Gastrocnemius medialis (tissue), 4 donors: ENCODE measurements at regions not wholly inside any gene's neighbourhood (a gene's known extent, or its start where the extent isn't known, plus 50 kb on each side); places are given as distances from the start of the nearest gene placed in this dataset.

Source experiments
- CTCF ChIP-seq, 5 experiments: fragments of 450-650 bp in 3 of 5; fragments of 200-600 bp in 2 of 5; sonication (generic) in 2 of 5; IDR thresholded peaks in 4 of 5; conservative IDR thresholded peaks in 1 of 5; 1 replicate in 4 of 5; 2 replicates in 1 of 5; pipeline ENCODE4 v1.5.1; 2016 to 2019; ENCODE audit warnings: antibody characterized with exemption in 5 of 5, mild to moderate bottlenecking in 3 of 5, moderate library complexity in 3 of 5
- POLR2A ChIP-seq, 2 donors: fragments of 450-650 bp; IDR thresholded peaks; one replicate each; pipeline ENCODE4 v1.6.1; 2017; ENCODE audit warnings: antibody characterized with exemption in 2 of 2, mild to moderate bottlenecking in 2 of 2, moderate library complexity in 2 of 2

- TF ChIP-seq POLR2A (IDR thresholded peaks at IDR 0.05) (no peak), CTCF (IDR thresholded peaks at IDR 0.05 in 4 of 5, conservative IDR thresholded peaks at IDR 0.05 in 1 of 5) (no peak)
These were observed 688.6 kb downstream of the GALC start for GRCh38 chr14:87304404-87304803.
